ENCODE measurements at regions not wholly inside any gene's neighbourhood (a gene's known extent, or its start where the extent isn't known, plus 50 kb on each side); places are given as distances from the start of the nearest gene placed in this dataset.

- ATAC-seq (ENCODE audit: low FRiP score) (no peak), DNase-seq (no peak)
- no peaks in the 10 kb centered on the region for H3K9me3 ChIP-seq (ENCODE audit: control insufficient read depth, low read length)
- intact Hi-C loops (cut with DNase I): no loop called here
- H3K27me3 ChIP-seq (ENCODE audit: control insufficient read depth in 1 of 2, insufficient read depth in 2 of 2, low read length in 1 of 2): no peaks in the 10 kb centered on the region
- H3K4me3 ChIP-seq (ENCODE audit: low read length in 2 of 2): no peak overlapping the region
- no peaks in the 10 kb centered on the region for H3K4me1 ChIP-seq (ENCODE audit: control insufficient read depth in 1 of 2, insufficient read depth in 2 of 2, low read length in 2 of 2)
- no peaks in the 10 kb centered on the region for H3K36me3 ChIP-seq (ENCODE audit: control insufficient read depth in 1 of 2, insufficient read depth in 2 of 2, low read length in 1 of 2)
- H3K27ac ChIP-seq (ENCODE audit: low read depth in 1 of 2, low read length in 2 of 2): no peak overlapping the region
- WGBS, 2 donors: 88 to 94% methylated on average over 1 of the region's 1 CpG
Observed at GRCh38 chr5:91963166-91963565, 580.0 kb upstream of the ARRDC3 start.

GRCh38 chr5:91957666-91958065 is 574.5 kb upstream of the ARRDC3 start:
- H3K27me3 ChIP-seq (ENCODE audit: control insufficient read depth in 1 of 2, insufficient read depth in 2 of 2, low read length in 1 of 2): no peaks in the 10 kb centered on the region
- no peaks in the 10 kb centered on the region for H3K4me1 ChIP-seq (ENCODE audit: control insufficient read depth in 1 of 2, insufficient read depth in 2 of 2, low read length in 2 of 2)
- H3K27ac ChIP-seq (ENCODE audit: low read depth in 1 of 2, low read length in 2 of 2): no peak overlapping the region
- intact Hi-C loops (cut with DNase I): no loop called here
- DNase-seq: no peak
- no peaks in the 10 kb centered on the region for H3K9me3 ChIP-seq (ENCODE audit: control insufficient read depth, low read length)
- no peaks in the 10 kb centered on the region for H3K36me3 ChIP-seq (ENCODE audit: control insufficient read depth in 1 of 2, insufficient read depth in 2 of 2, low read length in 1 of 2)
- ATAC-seq (ENCODE audit: low FRiP score): peak; percentile 19
- H3K4me3 ChIP-seq (ENCODE audit: low read length in 2 of 2): no peak overlapping the region
- WGBS, 2 donors: 12 to 31% methylated on average over 1 of the region's 1 CpG

- Histone ChIP-seq H3K9me3 (ENCODE audit: control insufficient read depth, low read length) (no peaks in the 10 kb centered on the region), H3K27ac (ENCODE audit: low read depth in 1 of 2, low read length in 2 of 2) (no peak overlapping the region), H3K4me1 (ENCODE audit: control insufficient read depth in 1 of 2, insufficient read depth in 2 of 2, low read length in 2 of 2) (no peaks in the 10 kb centered on the region), H3K36me3 (ENCODE audit: control insufficient read depth in 1 of 2, insufficient read depth in 2 of 2, low read length in 1 of 2) (no peaks in the 10 kb centered on the region), H3K4me3 (ENCODE audit: low read length in 2 of 2) (no peak overlapping the region), H3K27me3 (ENCODE audit: control insufficient read depth in 1 of 2, insufficient read depth in 2 of 2, low read length in 1 of 2) (no peaks in the 10 kb centered on the region)
- ATAC-seq (ENCODE audit: low FRiP score): no peak
- 63 to 73% methylated on average over 1 of the region's 1 CpG for WGBS, 2 donors
- intact Hi-C loops (cut with DNase I): no loop called here
- no peak for DNase-seq
Observed at GRCh38 chr5:91956738-91957137, 573.6 kb upstream of the ARRDC3 start.

- Histone ChIP-seq H3K9me3 (ENCODE audit: control insufficient read depth, low read length) (no peaks in the 10 kb centered on the region), H3K4me1 (ENCODE audit: control insufficient read depth in 1 of 2, insufficient read depth in 2 of 2, low read length in 2 of 2) (no peaks in the 10 kb centered on the region), H3K4me3 (ENCODE audit: low read length in 2 of 2) (no peak overlapping the region), H3K27me3 (ENCODE audit: control insufficient read depth in 1 of 2, insufficient read depth in 2 of 2, low read length in 1 of 2) (no peaks in the 10 kb centered on the region), H3K36me3 (ENCODE audit: control insufficient read depth in 1 of 2, insufficient read depth in 2 of 2, low read length in 1 of 2) (no peaks in the 10 kb centered on the region), H3K27ac (ENCODE audit: low read depth in 1 of 2, low read length in 2 of 2) (no peak overlapping the region)
- intact Hi-C loops (cut with DNase I): no loop called here
- ATAC-seq (ENCODE audit: low FRiP score) (no peak), DNase-seq (peak in 1 of 2 donors; percentile 41)
- WGBS, 2 donors: 2% methylated on average over 2 of the region's 2 CpGs
Observed at GRCh38 chr5:91955610-91956009, 572.5 kb upstream of the ARRDC3 start.

- DNase-seq: no peak
- intact Hi-C loops (cut with DNase I): no loop called here
- no peak overlapping the region for H3K27ac ChIP-seq (ENCODE audit: low read depth in 1 of 2, low read length in 2 of 2)
- no peaks in the 10 kb centered on the region for H3K36me3 ChIP-seq (ENCODE audit: control insufficient read depth in 1 of 2, insufficient read depth in 2 of 2, low read length in 1 of 2)
- H3K9me3 ChIP-seq (ENCODE audit: control insufficient read depth, low read length): no peaks in the 10 kb centered on the region
- no peaks in the 10 kb centered on the region for H3K4me1 ChIP-seq (ENCODE audit: control insufficient read depth in 1 of 2, insufficient read depth in 2 of 2, low read length in 2 of 2)
- no peak for ATAC-seq (ENCODE audit: low FRiP score)
- H3K27me3 ChIP-seq (ENCODE audit: control insufficient read depth in 1 of 2, insufficient read depth in 2 of 2, low read length in 1 of 2): no peaks in the 10 kb centered on the region
- no peak overlapping the region for H3K4me3 ChIP-seq (ENCODE audit: low read length in 2 of 2)
Observed at GRCh38 chr5:91954136-91954535, 571.0 kb upstream of the ARRDC3 start.

- Histone ChIP-seq H3K9me3 (ENCODE audit: control insufficient read depth, low read length) (no peaks in the 10 kb centered on the region), H3K27me3 (ENCODE audit: control insufficient read depth in 1 of 2, insufficient read depth in 2 of 2, low read length in 1 of 2) (no peaks in the 10 kb centered on the region), H3K27ac (ENCODE audit: low read depth in 1 of 2, low read length in 2 of 2) (no peak overlapping the region), H3K4me1 (ENCODE audit: control insufficient read depth in 1 of 2, insufficient read depth in 2 of 2, low read length in 2 of 2) (no peaks in the 10 kb centered on the region), H3K4me3 (ENCODE audit: low read length in 2 of 2) (no peak overlapping the region), H3K36me3 (ENCODE audit: control insufficient read depth in 1 of 2, insufficient read depth in 2 of 2, low read length in 1 of 2) (no peaks in the 10 kb centered on the region)
- 79 to 82% methylated on average over 2 of the region's 2 CpGs for WGBS, 2 donors
- intact Hi-C loops (cut with DNase I): no loop called here
- no peak for ATAC-seq (ENCODE audit: low FRiP score)
- DNase-seq: no peak
Observed at GRCh38 chr5:91950328-91950727, 567.2 kb upstream of the ARRDC3 start.

- H3K27ac ChIP-seq (ENCODE audit: low read depth in 1 of 2, low read length in 2 of 2): no peak overlapping the region
- ATAC-seq (ENCODE audit: low FRiP score): no peak
- 70 to 73% methylated on average over 4 of the region's 4 CpGs for WGBS, 2 donors
- no peaks in the 10 kb centered on the region for H3K4me1 ChIP-seq (ENCODE audit: control insufficient read depth in 1 of 2, insufficient read depth in 2 of 2, low read length in 2 of 2)
- H3K9me3 ChIP-seq (ENCODE audit: control insufficient read depth, low read length): no peaks in the 10 kb centered on the region
- intact Hi-C loops (cut with DNase I): no loop called here
- no peaks in the 10 kb centered on the region for H3K27me3 ChIP-seq (ENCODE audit: control insufficient read depth in 1 of 2, insufficient read depth in 2 of 2, low read length in 1 of 2)
- H3K36me3 ChIP-seq (ENCODE audit: control insufficient read depth in 1 of 2, insufficient read depth in 2 of 2, low read length in 1 of 2): no peaks in the 10 kb centered on the region
- no peak for DNase-seq
- H3K4me3 ChIP-seq (ENCODE audit: low read length in 2 of 2): no peak overlapping the region
Observed at GRCh38 chr5:91946870-91947269, 563.8 kb upstream of the ARRDC3 start.

- Histone ChIP-seq H3K27ac (ENCODE audit: low read depth in 1 of 2, low read length in 2 of 2) (no peak overlapping the region), H3K27me3 (ENCODE audit: control insufficient read depth in 1 of 2, insufficient read depth in 2 of 2, low read length in 1 of 2) (no peaks in the 10 kb centered on the region), H3K4me1 (ENCODE audit: control insufficient read depth in 1 of 2, insufficient read depth in 2 of 2, low read length in 2 of 2) (no peaks in the 10 kb centered on the region), H3K4me3 (ENCODE audit: low read length in 2 of 2) (no peak overlapping the region), H3K36me3 (ENCODE audit: control insufficient read depth in 1 of 2, insufficient read depth in 2 of 2, low read length in 1 of 2) (no peaks in the 10 kb centered on the region), H3K9me3 (ENCODE audit: control insufficient read depth, low read length) (no peaks in the 10 kb centered on the region)
- intact Hi-C loops (cut with DNase I): no loop called here
- ATAC-seq (ENCODE audit: low FRiP score) (no peak), DNase-seq (no peak)
- 16 to 36% methylated on average over 1 of the region's 1 CpG for WGBS, 2 donors
Observed at GRCh38 chr5:91941588-91941987, 558.5 kb upstream of the ARRDC3 start.

GRCh38 chr5:91938441-91938840 is 555.3 kb upstream of the ARRDC3 start:
- ATAC-seq (ENCODE audit: low FRiP score) (no peak), DNase-seq (no peak)
- intact Hi-C loops (cut with DNase I): no loop called here
- Histone ChIP-seq H3K27me3 (ENCODE audit: control insufficient read depth in 1 of 2, insufficient read depth in 2 of 2, low read length in 1 of 2) (no peaks in the 10 kb centered on the region), H3K9me3 (ENCODE audit: control insufficient read depth, low read length) (no peaks in the 10 kb centered on the region), H3K4me1 (ENCODE audit: control insufficient read depth in 1 of 2, insufficient read depth in 2 of 2, low read length in 2 of 2) (no peaks in the 10 kb centered on the region), H3K36me3 (ENCODE audit: control insufficient read depth in 1 of 2, insufficient read depth in 2 of 2, low read length in 1 of 2) (no peaks in the 10 kb centered on the region), H3K27ac (ENCODE audit: low read depth in 1 of 2, low read length in 2 of 2) (no peak overlapping the region), H3K4me3 (ENCODE audit: low read length in 2 of 2) (no peak overlapping the region)

- H3K4me1 ChIP-seq (ENCODE audit: control insufficient read depth in 1 of 2, insufficient read depth in 2 of 2, low read length in 2 of 2): no peaks in the 10 kb centered on the region
- no peaks in the 10 kb centered on the region for H3K9me3 ChIP-seq (ENCODE audit: control insufficient read depth, low read length)
- H3K4me3 ChIP-seq (ENCODE audit: low read length in 2 of 2): no peak overlapping the region
- ATAC-seq (ENCODE audit: low FRiP score) (no peak), DNase-seq (no peak)
- H3K36me3 ChIP-seq (ENCODE audit: control insufficient read depth in 1 of 2, insufficient read depth in 2 of 2, low read length in 1 of 2): no peaks in the 10 kb centered on the region
- no peak overlapping the region for H3K27ac ChIP-seq (ENCODE audit: low read depth in 1 of 2, low read length in 2 of 2)
- H3K27me3 ChIP-seq (ENCODE audit: control insufficient read depth in 1 of 2, insufficient read depth in 2 of 2, low read length in 1 of 2): no peaks in the 10 kb centered on the region
- intact Hi-C loops (cut with DNase I): no loop called here
Observed at GRCh38 chr5:91937121-91937520, 554.0 kb upstream of the ARRDC3 start.
